ENCODE measurements at regions not wholly inside any gene's neighbourhood (a gene's known extent, or its start where the extent isn't known, plus 50 kb on each side); places are given as distances from the start of the nearest gene placed in this dataset.

DNA sequence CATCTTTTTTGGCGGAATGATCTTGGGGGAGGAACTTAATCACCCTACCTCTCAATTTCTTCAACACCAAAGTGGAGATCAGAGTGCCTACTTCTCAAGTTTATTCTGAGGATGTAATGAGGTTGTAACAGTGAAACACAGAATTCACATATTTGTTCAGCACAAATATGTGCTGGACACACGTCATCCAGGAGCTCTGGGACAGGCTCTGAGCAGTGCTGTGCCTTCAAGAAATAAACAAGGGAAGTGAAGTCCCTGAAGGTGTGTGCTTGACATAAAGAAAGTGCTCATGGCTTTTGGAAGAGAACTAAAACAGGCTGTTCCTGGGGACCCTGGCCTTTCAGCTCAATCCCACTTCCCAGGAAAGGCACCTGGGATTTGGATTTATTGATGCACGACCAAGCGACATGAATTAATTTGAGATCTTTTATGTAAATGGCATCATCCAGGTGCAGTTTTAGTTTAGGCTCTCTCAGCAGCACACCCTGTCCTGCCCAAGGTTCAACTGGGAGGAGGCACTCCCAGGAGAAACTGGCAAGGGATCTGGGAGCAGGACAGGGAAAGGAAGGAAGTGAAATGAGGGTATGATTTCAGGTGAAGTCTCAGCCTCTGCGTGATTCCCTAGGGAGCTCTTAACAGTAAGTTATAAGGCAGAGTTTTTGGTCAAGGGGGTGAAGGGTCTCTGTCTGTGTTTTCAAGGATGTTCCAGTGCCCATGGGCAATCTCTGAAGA lies 211.0 kb downstream of the FOXA2 start:
- no peak overlapping the region for H2BK12ac ChIP-seq (ENCODE audit: low read depth, low read length)
- no peak for FAIRE-seq
- no peaks in the 10 kb centered on the region for H3K36me3 ChIP-seq (ENCODE audit: control insufficient read depth in 2 of 4, insufficient read depth in 4 of 4, low read length in 3 of 4)
- no peak overlapping the region for H3K56ac ChIP-seq (replicated peaks; ENCODE audit: insufficient read length, low read depth, low read length)
- ChIA-PET POLR2A (ENCODE audit: partially characterized antibody) (interaction anchor here (0.8 kb wide), 1 partner anchor 15 kb away, joined by 4 read pairs; no protein-coding TSS in a partner anchor), CTCF (ENCODE audit: partially characterized antibody) (interaction anchor here (0.6 to 2.0 kb wide), 4 partner anchors 34 to 226 kb away, joined by 3 to 10 read pairs (median 7); no protein-coding TSS in a partner anchor)
- peaks cover 0 to 2% of the 10 kb centered on the region in 2 experiments for H4K20me1 ChIP-seq (replicated peaks in 1 of 2; ENCODE audit: control insufficient read depth in 1 of 2, insufficient read depth in 2 of 2, low read length in 2 of 2)
- DNase-seq (ENCODE audit: low read depth in 1 of 2, low spot score in 2 of 2) = no peak
- H3K4ac ChIP-seq (replicated peaks; ENCODE audit: insufficient read length, low read depth, low read length) = no peak overlapping the region
- peaks cover 2% of the 10 kb centered on the region; the same call in 1 of the 2 replicates for H3K23me2 ChIP-seq (ENCODE audit: low read depth, low read length)
- no peak overlapping the region for H2AFZ ChIP-seq (ENCODE audit: low read length)
- no peak overlapping the region for H3K9ac ChIP-seq (replicated peaks in 1 of 4; ENCODE audit: extremely low read depth in 1 of 4, low read depth in 3 of 4, low read length in 3 of 4)
- no peak overlapping the region for H4K5ac ChIP-seq (ENCODE audit: insufficient read length, low read depth, low read length)
- peaks cover 0 to 10% (median 2%) of the 10 kb centered on the region in 4 experiments; a peak in 5 of 7 replicates for H3K27me3 ChIP-seq (replicated peaks in 1 of 4; ENCODE audit: control insufficient read depth in 3 of 4, extremely low read depth in 1 of 4, insufficient read depth in 3 of 4, low read length in 3 of 4)
- no peak for TF ChIP-seq GTF2F1 (IDR thresholded peaks at IDR 0.05; ENCODE audit: borderline replicate concordance, low read depth, low read length)
- H3K4me1 ChIP-seq (replicated peaks in 1 of 4; ENCODE audit: control insufficient read depth in 3 of 4, insufficient read depth in 4 of 4, low read length in 3 of 4) = peaks cover 0 to 8% (median 1%) of the 10 kb centered on the region in 4 experiments; a peak in 2 of 7 replicates
- H3K27ac ChIP-seq (ENCODE audit: low read depth, low read length) = no peak overlapping the region
- H2BK15ac ChIP-seq (ENCODE audit: low read length) = no peak overlapping the region
- no peak overlapping the region for H2AK5ac ChIP-seq (ENCODE audit: low read depth, low read length)
- no peaks in the 10 kb centered on the region for H3K79me1 ChIP-seq (ENCODE audit: low read depth, low read length)
- H3K4me2 ChIP-seq (ENCODE audit: insufficient read depth in 1 of 2, low read depth in 2 of 2, low read length in 2 of 2) = no peak overlapping the region
- no peak overlapping the region for H2BK120ac ChIP-seq (replicated peaks; ENCODE audit: low read depth, low read length)
- no peak overlapping the region for H2BK20ac ChIP-seq (ENCODE audit: low read length)
- H3K9me3 ChIP-seq (ENCODE audit: insufficient read depth in 2 of 2, low read depth in 1 of 2, low read length in 1 of 2) = no peaks in the 10 kb centered on the region
- no peak overlapping the region for H4K8ac ChIP-seq (ENCODE audit: extremely low read depth, insufficient read depth, low read length)
- no peak overlapping the region for H3K4me3 ChIP-seq (ENCODE audit: extremely low read depth in 1 of 4, insufficient read depth in 2 of 4, low read depth in 3 of 4, low read length in 4 of 4)
- no peak overlapping the region for H4K91ac ChIP-seq (replicated peaks; ENCODE audit: insufficient read length, low read length)
- H3K79me2 ChIP-seq (ENCODE audit: control insufficient read depth in 1 of 2, insufficient read depth in 2 of 2, low read length in 2 of 2) = no peaks in the 10 kb centered on the region
- no peak overlapping the region for H2BK5ac ChIP-seq (ENCODE audit: low read depth, low read length)
- H3K23ac ChIP-seq (ENCODE audit: insufficient read length) = no peak overlapping the region
- H3K14ac ChIP-seq (ENCODE audit: insufficient read length) = no peak overlapping the region
- H3K18ac ChIP-seq (ENCODE audit: extremely low read depth, low read length) = no peak overlapping the region
- WGBS, 2 experiments (ENCODE audit: extremely low coverage in 1 of 2, insufficient coverage in 1 of 2, insufficient read length in 1 of 2, insufficient replicate concordance in 2 of 2, low coverage in 1 of 2, low lambda C conversion rate in 2 of 2, missing lambda C conversion rate in 1 of 2) = 80% methylated on average over 5 of the region's 5 CpGs; no CpG with 5 or more reads in 1 of the 2 experiments

All from H1 (cell line).